Tibial nerve (tissue), 4 donors: ENCODE measurements at regions not wholly inside any gene's neighbourhood (a gene's known extent, or its start where the extent isn't known, plus 50 kb on each side); places are given as distances from the start of the nearest gene placed in this dataset.

Experiments
- DNase-seq, 2 donors: peaks; one replicate each; pipeline ENCODE4 v3.0.0-alpha.2; 2019; ENCODE audit warnings: low spot score in 2 of 2
- H3K27ac ChIP-seq, 4 donors: fragments of 200-600 bp; sonication (generic) in 3 of 4; one replicate each; pipeline ENCODE4 v1.5.1; 2017 to 2019; ENCODE audit warnings: mild to moderate bottlenecking in 1 of 4
- H3K27me3 ChIP-seq, 2 donors: fragments of 200-600 bp; sonication (generic) in 1 of 2; one replicate each; pipeline versions ENCODE4 v1.5.1 to v1.6.0; 2017 to 2019
- H3K36me3 ChIP-seq, 3 donors: fragments of 200-600 bp; sonication (generic); one replicate each; pipeline ENCODE4 v1.5.1; 2018 to 2019
- H3K4me1 ChIP-seq, 4 donors: fragments of 200-600 bp; sonication (generic) in 3 of 4; one replicate each; pipeline ENCODE4 v1.5.1; 2017 to 2019
- H3K4me3 ChIP-seq, 4 donors: fragments of 200-600 bp; sonication (generic) in 3 of 4; one replicate each; pipeline ENCODE4 v1.5.1; 2017 to 2019; ENCODE audit warnings: mild to moderate bottlenecking in 1 of 4, moderate library complexity in 1 of 4
- H3K9me3 ChIP-seq, 4 donors: fragments of 200-600 bp; sonication (generic) in 3 of 4; one replicate each; pipeline ENCODE4 v1.5.1; 2017 to 2019
- EP300 ChIP-seq, 2 donors: sonication (generic); formaldehyde crosslinking; IDR thresholded peaks; one replicate each; pipeline ENCODE4 v1.6.1; 2017; ENCODE audit warnings: antibody characterized with exemption in 2 of 2, mild to moderate bottlenecking in 1 of 2
- POLR2A ChIP-seq, 2 donors: fragments of 450-650 bp; IDR thresholded peaks; one replicate each; pipeline ENCODE4 v1.6.1; 2017; ENCODE audit warnings: antibody characterized with exemption in 2 of 2, mild to moderate bottlenecking in 2 of 2, moderate library complexity in 2 of 2
- WGBS, 2 donors: methylation state at CpG; one replicate each; pipeline ENCODE4 v1.1.5; 2018; 5-methylcytosine and 5-hydroxymethylcytosine counted together
- TF ChIP-seq, protein P1 (sequence below), 5 experiments: fragments of 200-600 bp in 3 of 5; fragments of 450-650 bp in 2 of 5; sonication (generic) in 3 of 5; IDR thresholded peaks; one replicate each; pipeline ENCODE4 v1.5.1; 2016 to 2019; ENCODE audit warnings: antibody characterized with exemption in 5 of 5, mild to moderate bottlenecking in 3 of 5, moderate library complexity in 2 of 5

DNA sequence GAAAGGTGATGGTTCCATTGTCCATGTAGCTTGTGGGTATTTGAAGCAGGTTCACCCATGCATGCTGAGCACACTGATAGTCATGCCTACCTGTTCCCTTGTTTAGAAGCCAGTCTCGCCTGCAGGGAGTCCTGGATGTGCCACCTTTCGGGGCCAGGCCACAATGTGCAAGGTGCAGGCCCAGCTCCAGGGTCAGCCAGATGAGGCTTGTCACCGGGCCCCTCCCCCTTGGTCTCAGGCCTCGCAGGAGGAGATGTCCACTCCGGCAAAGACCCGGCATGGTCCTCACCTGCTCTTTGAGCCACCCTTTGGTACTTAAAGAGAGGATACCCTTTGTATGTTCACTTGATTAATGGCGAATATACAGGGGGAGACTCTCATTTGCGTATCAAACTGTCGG is 140.4 kb upstream of the RTL1 start:
- no peaks in the 10 kb centered on the region for H3K27me3 ChIP-seq
- no peak overlapping the region for H3K27ac ChIP-seq
- 93 to 95% methylated on average over 9 of the region's 9 CpGs for WGBS, 2 donors
- H3K4me3 ChIP-seq = no peak overlapping the region
- DNase-seq = no peak
- H3K9me3 ChIP-seq = no peaks in the 10 kb centered on the region
- no peaks in the 10 kb centered on the region for H3K4me1 ChIP-seq
- peaks cover 0 to 25% (median 0%) of the 10 kb centered on the region in 3 donors for H3K36me3 ChIP-seq
- TF ChIP-seq, protein P1, sequence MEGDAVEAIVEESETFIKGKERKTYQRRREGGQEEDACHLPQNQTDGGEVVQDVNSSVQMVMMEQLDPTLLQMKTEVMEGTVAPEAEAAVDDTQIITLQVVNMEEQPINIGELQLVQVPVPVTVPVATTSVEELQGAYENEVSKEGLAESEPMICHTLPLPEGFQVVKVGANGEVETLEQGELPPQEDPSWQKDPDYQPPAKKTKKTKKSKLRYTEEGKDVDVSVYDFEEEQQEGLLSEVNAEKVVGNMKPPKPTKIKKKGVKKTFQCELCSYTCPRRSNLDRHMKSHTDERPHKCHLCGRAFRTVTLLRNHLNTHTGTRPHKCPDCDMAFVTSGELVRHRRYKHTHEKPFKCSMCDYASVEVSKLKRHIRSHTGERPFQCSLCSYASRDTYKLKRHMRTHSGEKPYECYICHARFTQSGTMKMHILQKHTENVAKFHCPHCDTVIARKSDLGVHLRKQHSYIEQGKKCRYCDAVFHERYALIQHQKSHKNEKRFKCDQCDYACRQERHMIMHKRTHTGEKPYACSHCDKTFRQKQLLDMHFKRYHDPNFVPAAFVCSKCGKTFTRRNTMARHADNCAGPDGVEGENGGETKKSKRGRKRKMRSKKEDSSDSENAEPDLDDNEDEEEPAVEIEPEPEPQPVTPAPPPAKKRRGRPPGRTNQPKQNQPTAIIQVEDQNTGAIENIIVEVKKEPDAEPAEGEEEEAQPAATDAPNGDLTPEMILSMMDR (IDR thresholded peaks at IDR 0.05) = no peak
- TF ChIP-seq EP300 (IDR thresholded peaks at IDR 0.05) (no peak), POLR2A (IDR thresholded peaks at IDR 0.05) (no peak)

DNA sequence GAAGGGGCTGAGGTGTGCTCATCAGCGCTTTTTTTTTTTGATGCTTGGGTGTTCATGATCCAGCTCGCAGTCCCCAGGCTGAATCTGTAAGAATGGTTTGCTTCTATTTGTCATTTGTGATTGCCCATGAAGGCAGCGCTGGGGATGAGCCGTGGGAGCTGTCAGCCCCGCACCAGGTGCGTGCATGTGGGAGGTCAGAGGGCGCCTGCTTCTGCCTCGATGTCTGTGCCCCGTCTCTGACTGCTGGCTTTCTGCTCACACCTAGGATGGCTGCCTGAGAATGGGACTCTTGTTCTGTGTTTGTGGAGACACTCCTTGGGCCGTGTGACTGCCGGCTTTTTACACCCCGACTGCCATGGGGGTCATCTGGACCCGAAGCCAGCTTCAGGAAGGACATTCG is 141.2 kb upstream of the RTL1 start:
- no peaks in the 10 kb centered on the region for H3K27me3 ChIP-seq
- WGBS, 2 donors = 86 to 90% methylated on average over 14 of the region's 14 CpGs
- H3K36me3 ChIP-seq = peaks cover 0 to 21% (median 0%) of the 10 kb centered on the region in 3 donors
- H3K4me3 ChIP-seq = no peak overlapping the region
- no peaks in the 10 kb centered on the region for H3K4me1 ChIP-seq
- no peaks in the 10 kb centered on the region for H3K9me3 ChIP-seq
- TF ChIP-seq POLR2A (IDR thresholded peaks at IDR 0.05) (no peak), EP300 (IDR thresholded peaks at IDR 0.05) (no peak)
- TF ChIP-seq, protein P1 (IDR thresholded peaks at IDR 0.05) = no peak
- no peak overlapping the region for H3K27ac ChIP-seq
- DNase-seq = no peak

DNA sequence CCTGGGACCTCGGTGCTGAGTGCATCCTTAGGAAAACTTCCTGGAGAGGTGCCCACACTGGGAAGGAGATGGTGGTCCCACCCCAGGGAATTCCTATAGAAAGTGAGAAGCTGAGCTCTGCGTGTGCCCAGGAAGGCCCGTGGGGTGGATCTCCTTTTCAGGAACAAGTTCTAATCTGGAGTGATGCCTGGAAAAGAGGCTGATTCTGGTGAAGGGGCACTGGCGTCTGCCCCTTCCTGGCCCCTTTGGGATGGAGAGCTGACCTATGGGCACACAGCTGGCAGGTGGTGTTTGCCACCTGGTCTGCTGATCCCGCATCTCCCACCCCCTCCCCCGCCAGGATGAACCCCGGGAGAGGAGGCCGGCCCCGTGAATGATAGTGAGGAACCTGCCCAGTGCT is 142.0 kb upstream of the RTL1 start:
- Histone ChIP-seq H3K4me1 (no peaks in the 10 kb centered on the region), H3K4me3 (no peak overlapping the region), H3K27ac (no peak overlapping the region), H3K27me3 (no peaks in the 10 kb centered on the region), H3K9me3 (no peaks in the 10 kb centered on the region), H3K36me3 (peaks cover 0 to 21% (median 0%) of the 10 kb centered on the region in 3 donors)
- no peak for DNase-seq
- WGBS, 2 donors = 82 to 93% methylated on average over 8 to 9 of the region's 9 CpGs
- TF ChIP-seq, protein P1 (IDR thresholded peaks at IDR 0.05) = no peak
- TF ChIP-seq EP300 (IDR thresholded peaks at IDR 0.05) = no peak
- TF ChIP-seq POLR2A (IDR thresholded peaks at IDR 0.05) = no peak

DNA sequence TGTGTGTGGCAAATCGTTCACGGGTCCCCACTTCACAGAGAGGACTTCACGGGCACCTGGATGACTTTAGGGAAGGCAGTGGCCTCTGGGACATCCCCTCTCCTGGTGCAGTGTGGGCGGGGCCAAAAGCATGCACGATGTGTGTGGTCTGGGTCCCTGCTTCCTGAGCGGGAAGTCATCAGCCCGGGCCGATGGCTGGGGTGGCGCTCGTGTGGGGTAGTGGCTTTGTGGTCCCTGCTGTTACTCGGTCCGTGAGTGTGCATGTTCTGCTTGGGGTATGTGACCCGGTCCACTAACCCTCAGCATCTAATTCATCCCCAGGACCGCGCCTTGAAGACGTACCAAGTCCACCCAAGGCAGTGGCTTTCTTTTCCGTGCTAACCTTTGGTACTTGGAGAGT is 142.5 kb upstream of the RTL1 start:
- H3K4me1 ChIP-seq = no peaks in the 10 kb centered on the region
- no peaks in the 10 kb centered on the region for H3K27me3 ChIP-seq
- DNase-seq = no peak
- peaks cover 0 to 21% (median 0%) of the 10 kb centered on the region in 3 donors for H3K36me3 ChIP-seq
- no peak overlapping the region for H3K27ac ChIP-seq
- no peaks in the 10 kb centered on the region for H3K9me3 ChIP-seq
- TF ChIP-seq POLR2A (IDR thresholded peaks at IDR 0.05) (no peak), EP300 (IDR thresholded peaks at IDR 0.05) (no peak)
- TF ChIP-seq, protein P1 (IDR thresholded peaks at IDR 0.05) = no peak
- no peak overlapping the region for H3K4me3 ChIP-seq
- 86 to 87% methylated on average over 14 to 17 of the region's 17 CpGs for WGBS, 2 donors

DNA sequence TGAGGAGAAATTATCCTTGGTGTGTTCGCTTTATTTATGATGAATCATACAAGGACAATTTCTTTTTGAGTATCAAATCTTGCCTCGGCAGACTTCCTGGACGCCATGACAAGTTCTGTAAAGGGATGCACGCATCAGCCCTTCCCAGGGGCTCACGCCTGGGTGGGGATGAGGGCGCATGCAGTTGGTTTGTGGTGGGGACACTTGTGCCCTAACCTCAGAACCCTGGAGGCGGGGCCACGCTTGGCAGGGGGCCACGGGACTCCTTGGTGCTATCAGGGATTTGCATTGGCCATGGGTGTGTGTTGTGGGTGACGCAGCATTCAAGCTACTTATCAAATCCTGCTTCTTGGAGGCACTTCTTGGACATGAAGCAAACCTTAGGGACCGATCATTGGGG is 143.8 kb upstream of the RTL1 start:
- 80 to 85% methylated on average over 10 to 11 of the region's 11 CpGs for WGBS, 2 donors
- H3K4me1 ChIP-seq = no peaks in the 10 kb centered on the region

More for the DNA sequence above, 143.8 kb upstream of the RTL1 start:
- DNase-seq = no peak
- peaks cover 0 to 32% (median 0%) of the 10 kb centered on the region in 3 donors for H3K36me3 ChIP-seq
- H3K27ac ChIP-seq = no peak overlapping the region
- TF ChIP-seq, protein P1 (IDR thresholded peaks at IDR 0.05) = no peak
- TF ChIP-seq POLR2A (IDR thresholded peaks at IDR 0.05) (no peak), EP300 (IDR thresholded peaks at IDR 0.05) (no peak)
- no peak overlapping the region for H3K4me3 ChIP-seq
- H3K9me3 ChIP-seq = no peaks in the 10 kb centered on the region
- H3K27me3 ChIP-seq = no peaks in the 10 kb centered on the region
